GM18873 (cell line): ENCODE measurements at regions not wholly inside any gene's neighbourhood (a gene's known extent, or its start where the extent isn't known, plus 50 kb on each side); places are given as distances from the start of the nearest gene placed in this dataset.

ENCODE experiments used
- ATAC-seq: cut with Tn5 transposase; IDR thresholded peaks from one replicate; pipeline ENCODE4 v1.9.1; 2021; ENCODE audit warnings: mild to moderate bottlenecking, moderate library complexity, moderate number of reproducible peaks; ENCODE audit not compliant: unreplicated experiment, low FRiP score

GRCh38 chr10:44806950-44807349 is 104.2 kb upstream of the TMEM72 start:
- no peak for ATAC-seq

GRCh38 chr10:44807451-44807850 is 103.7 kb upstream of the TMEM72 start:
- no peak for ATAC-seq

GRCh38 chr10:44809647-44810046 is 101.5 kb upstream of the TMEM72 start:
- ATAC-seq: no peak

DNA sequence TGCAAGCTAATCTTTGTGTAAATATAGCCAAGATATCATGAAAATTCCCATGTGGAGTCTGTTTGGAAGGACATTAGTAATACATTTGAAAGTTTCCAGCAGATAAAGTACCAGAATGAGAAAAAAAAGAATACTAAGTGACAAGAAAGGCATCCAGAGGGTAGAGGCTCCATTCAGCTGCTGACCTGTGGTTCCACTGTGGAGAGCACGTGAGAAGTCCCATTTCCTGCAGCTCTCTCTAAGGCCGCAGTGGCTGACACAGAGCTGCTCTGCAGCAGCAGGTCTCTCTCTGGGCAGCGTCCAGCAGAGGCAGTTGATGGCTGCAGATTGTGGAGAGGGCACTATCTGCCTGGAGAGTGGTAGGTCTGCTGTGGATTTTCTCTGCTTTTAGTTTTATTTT is 100.1 kb upstream of the TMEM72 start:
- ATAC-seq: no peak

GRCh38 chr10:44813201-44813600 is 97.9 kb upstream of the TMEM72 start:
- ATAC-seq: no peak

- ATAC-seq: no peak
Measured at GRCh38 chr10:44814929-44815328, 96.2 kb upstream of the TMEM72 start.

GRCh38 chr10:44818041-44818649 is 93.0 kb upstream of the TMEM72 start:
- no peak for ATAC-seq

DNA sequence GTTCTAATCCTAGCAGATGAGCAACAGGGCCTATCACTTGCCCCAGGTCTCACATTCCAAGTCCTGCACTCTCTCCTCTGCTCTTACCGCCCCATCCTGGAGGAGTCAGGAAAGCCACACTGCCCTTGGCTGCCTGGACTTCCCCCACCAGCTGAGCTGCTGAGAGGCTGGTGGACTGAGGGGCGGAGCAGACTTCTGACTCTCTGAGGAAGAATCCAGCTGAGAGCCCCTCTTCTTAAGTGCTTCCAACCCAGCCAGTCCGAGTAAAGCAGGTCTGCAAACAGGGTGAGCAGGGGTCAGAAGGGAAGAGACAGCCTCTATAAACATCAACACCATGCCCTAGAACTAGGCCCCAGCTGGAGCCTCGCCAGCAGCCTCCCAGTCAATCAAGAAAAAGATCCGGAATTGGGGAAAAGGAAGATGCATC is 92.4 kb upstream of the TMEM72 start:
- ATAC-seq: no peak

GRCh38 chr10:44820094-44820493 is 91.0 kb upstream of the TMEM72 start:
- no peak for ATAC-seq

GRCh38 chr10:44821290-44821689 is 89.8 kb upstream of the TMEM72 start:
- ATAC-seq: no peak

DNA sequence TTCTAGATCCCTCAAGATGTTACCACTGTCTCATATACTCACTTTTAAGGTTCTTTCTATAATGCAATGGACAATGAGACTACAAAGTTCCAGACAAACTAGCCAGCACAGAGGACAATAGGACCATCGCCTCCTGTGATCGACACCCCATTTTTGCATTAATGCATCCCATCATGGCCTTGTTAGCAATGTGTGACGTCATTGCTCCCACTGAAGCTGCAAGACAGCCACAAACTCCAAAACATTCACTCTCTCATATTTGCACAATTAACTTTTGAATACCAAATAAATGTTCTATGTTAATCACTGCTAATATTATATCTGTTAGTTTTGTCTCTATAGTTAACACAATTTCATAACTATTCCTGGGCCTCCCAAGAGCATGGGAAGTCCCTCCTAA is 88.8 kb upstream of the TMEM72 start:
- ATAC-seq: no peak

GRCh38 chr10:44822966-44823365 is 88.2 kb upstream of the TMEM72 start:
- no peak for ATAC-seq

GRCh38 chr10:44824607-44825006 is 86.5 kb upstream of the TMEM72 start:
- ATAC-seq: no peak

GRCh38 chr10:44827431-44828006 is 83.6 kb upstream of the TMEM72 start:
- no peak for ATAC-seq

DNA sequence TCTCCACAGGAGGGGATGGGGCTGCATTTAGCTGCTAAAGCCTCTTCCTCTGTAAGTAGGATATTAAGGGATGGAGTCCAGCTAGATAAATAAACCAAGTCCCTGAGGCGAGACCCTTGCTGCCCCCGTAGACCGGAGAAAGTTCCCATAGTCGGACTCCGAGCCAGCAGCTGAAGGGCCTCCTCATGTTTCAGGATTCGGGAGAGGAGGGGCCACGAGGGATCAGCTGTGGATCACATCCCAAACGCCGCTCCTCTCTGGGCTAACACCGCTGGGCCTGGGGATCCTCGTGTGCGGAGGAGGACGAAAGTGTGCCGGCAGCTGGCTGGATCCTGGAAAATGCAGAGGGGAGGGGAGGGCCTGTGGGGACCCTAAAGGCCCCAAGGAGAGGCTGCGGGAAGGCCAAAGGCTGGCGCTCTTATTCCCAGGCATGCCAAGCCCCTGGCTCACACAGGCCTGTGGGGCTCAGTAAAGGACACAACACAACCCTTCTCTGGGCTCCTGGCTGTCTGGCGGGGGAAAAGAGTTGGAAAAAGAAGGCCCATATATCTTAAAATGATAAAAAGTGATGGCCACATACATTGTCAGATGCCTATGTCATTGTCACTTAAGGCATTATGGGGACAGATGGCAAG is 82.5 kb upstream of the TMEM72 start:
- no peak for ATAC-seq

DNA sequence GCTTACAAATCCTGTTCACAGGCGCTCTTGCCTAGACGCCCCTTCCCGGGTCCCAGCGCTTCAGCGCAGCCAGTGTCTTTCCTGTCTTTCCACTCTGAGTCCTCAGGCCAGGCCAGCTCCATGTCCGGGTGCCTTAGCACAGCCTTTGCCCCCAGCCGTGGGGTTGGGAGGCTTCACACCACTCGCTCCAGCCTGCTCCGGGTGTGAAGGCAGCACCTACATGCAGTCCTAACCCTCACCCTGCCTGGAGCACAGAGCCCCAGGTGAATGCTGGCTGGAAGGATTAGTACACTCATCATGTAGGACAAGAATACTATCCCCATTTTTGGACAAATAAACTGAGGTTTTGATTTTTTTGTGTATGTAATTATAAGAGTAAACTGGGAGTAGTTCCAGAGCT is 81.7 kb upstream of the TMEM72 start:
- no peak for ATAC-seq

DNA sequence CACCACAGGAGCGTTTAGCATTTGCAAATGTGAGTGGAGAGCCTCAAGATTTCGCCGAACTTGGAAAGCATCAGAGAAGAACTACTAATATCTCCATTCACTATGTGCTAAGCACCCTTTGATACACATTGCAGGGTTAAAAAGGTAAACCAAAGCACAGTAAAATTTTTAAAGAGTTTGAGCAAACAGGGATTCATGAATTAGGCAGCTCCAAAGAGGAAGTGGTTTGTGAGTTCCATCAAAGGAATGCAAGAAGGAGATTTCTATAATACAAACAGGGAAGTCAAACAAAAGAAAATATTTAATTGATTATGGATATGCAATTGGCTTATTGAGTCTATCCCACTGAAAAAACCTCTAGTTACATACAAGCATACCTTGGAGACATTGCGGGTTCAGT is 81.1 kb upstream of the TMEM72 start:
- ATAC-seq: no peak

GRCh38 chr10:44831581-44831980 is 79.6 kb upstream of the TMEM72 start:
- ATAC-seq: no peak

- no peak for ATAC-seq
Measured at GRCh38 chr10:44832595-44833390, 78.3 kb upstream of the TMEM72 start.

- ATAC-seq: no peak
Measured at GRCh38 chr10:44834131-44834530, 77.0 kb upstream of the TMEM72 start.

DNA sequence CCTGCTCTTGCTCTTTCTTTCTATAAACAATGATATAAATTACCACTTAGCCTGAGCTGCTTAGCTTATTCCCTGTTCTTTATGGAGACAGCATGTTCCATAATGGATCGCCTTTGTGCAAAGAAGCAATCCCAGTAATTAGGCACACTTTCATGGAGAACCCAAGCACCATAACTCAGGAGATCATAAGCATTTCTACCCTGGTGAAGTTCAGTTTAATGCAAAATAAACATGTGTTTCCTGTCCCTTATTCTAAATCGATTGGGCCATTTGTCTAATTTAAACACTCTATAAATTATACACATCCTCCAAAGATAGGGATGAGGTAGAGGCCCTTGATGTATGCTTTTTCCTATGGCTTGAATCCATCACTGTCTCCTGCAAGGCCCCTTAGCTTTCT is 75.8 kb upstream of the TMEM72 start:
- no peak for ATAC-seq
